Testis (tissue), 2 donors: ENCODE measurements at regions not wholly inside any gene's neighbourhood (a gene's known extent, or its start where the extent isn't known, plus 50 kb on each side); places are given as distances from the start of the nearest gene placed in this dataset.

Experiments
- CTCF ChIP-seq, 3 experiments: fragments of 450-650 bp in 2 of 3; fragments of 200-600 bp in 1 of 3; sonication (generic) in 1 of 3; IDR thresholded peaks; one replicate each; pipeline ENCODE4 v1.5.1; 2016 to 2019; ENCODE audit warnings: antibody characterized with exemption in 3 of 3, mild to moderate bottlenecking in 2 of 3, moderate library complexity in 1 of 3
- POLR2A ChIP-seq: fragments of 450-650 bp; IDR thresholded peaks from one replicate; pipeline ENCODE4 v1.6.1; 2017; ENCODE audit warnings: antibody characterized with exemption, mild to moderate bottlenecking, moderate library complexity

GRCh38 chr1:239982762-239983161, 108.9 kb upstream of the FMN2 start:
- TF ChIP-seq CTCF (IDR thresholded peaks at IDR 0.05) (no peak), POLR2A (no peak)
